Activated T-cell treated with anti-CD3 and anti-CD28 coated beads, Interleukin-2, amount 50 U/mL, for 4 hours (primary cell): ENCODE measurements at regions not wholly inside any gene's neighbourhood (a gene's known extent, or its start where the extent isn't known, plus 50 kb on each side); places are given as distances from the start of the nearest gene placed in this dataset.
A peak's percentile ranks its signal among the peaks of the same experiment; 100 is the strongest.

ENCODE experiments used
- ATAC-seq, 2 donors: fragments of 200-7000 bp; cut with Tn5 transposase; one replicate each; pipeline ENCODE4 v1.10.0; 2021
- DNase-seq: peaks from one replicate; pipeline ENCODE4 v3.0.0-alpha.2; 2020
- H3K27me3 Mint-ChIP-seq: one replicate; pipeline ENCODE4 v1.8.0; 2021; ENCODE audit warnings: low read depth, mixed read lengths
- H3K36me3 Mint-ChIP-seq: one replicate; pipeline ENCODE4 v1.8.0; 2022; ENCODE audit warnings: mixed read lengths; ENCODE audit not compliant: insufficient read depth
- H3K4me1 Mint-ChIP-seq: one replicate; pipeline ENCODE4 v1.8.0; 2021; ENCODE audit warnings: low read depth, mixed read lengths
- H3K4me3 Mint-ChIP-seq: one replicate; pipeline ENCODE4 v1.8.0; 2021; ENCODE audit warnings: mild to moderate bottlenecking, moderate library complexity, mixed read lengths
- H3K9me3 Mint-ChIP-seq: one replicate; pipeline ENCODE4 v1.8.0; 2021; ENCODE audit warnings: mixed read lengths

DNA sequence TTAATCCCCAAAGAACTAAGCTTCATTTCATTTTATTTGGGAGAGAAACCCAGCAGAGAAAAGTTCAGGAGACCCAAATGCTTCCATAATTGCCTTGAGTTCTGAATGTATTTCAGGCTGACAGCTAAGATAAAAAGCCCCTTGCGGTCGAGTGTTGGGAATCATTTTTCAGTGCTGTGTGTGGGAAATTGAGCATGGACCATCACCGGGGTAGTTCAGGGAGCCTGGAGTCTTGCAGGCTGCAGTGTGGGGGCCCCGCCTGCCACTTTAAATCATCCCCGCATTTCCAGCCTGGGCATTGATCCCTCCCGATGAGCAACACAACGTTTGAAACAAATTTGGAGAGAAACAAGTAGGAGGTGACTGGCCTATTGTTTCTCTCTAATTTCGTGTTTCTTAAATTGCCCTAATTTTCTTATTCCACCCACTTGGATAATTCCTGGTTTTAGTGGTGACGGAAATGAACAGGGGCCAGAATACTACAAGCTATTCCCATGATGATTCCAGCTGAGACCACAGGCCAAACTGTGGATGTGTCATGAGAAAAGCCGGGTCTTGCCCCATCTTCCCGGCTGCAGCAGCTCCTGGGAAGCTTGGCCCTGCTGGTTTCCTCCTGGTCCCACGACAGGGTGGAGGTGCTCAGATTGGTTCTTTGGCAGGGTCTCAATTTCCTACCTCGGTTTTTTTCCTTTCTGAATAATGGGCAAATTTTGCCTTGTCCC, 75.1 kb downstream of the FOXL1 start:
- no peak for ATAC-seq
- Mint-ChIP-seq H3K4me3 (no peak overlapping the region), H3K9me3 (no peaks in the 10 kb centered on the region), H3K27me3 (peaks cover 12% of the 10 kb centered on the region), H3K36me3 (no peaks in the 10 kb centered on the region), H3K4me1 (no peaks in the 10 kb centered on the region)
- DNase-seq, result no peak

DNA sequence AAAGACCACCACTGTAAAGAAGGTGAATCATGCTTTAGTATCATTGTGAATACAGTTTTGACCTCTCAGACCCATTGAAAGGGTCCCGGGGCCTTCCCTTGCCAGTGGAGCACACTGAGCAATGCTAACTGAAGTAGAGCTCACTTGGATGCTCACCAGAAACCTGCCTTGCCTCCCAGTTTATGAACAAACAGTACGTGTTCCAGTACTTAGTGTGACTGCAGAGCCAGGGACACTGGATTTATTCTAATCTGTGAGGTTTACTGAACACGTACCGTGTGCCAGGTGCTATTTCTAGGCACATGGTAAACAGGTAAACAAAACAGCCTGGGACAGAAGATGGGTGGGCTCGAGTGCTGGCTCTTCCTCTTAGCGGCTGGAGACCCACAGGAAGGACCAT, 79.6 kb downstream of the FOXL1 start:
- Mint-ChIP-seq H3K4me1 (peaks cover 1% of the 10 kb centered on the region), H3K27me3 (peaks cover 25% of the 10 kb centered on the region), H3K4me3 (no peak overlapping the region), H3K36me3 (no peaks in the 10 kb centered on the region), H3K9me3 (peaks cover 9% of the 10 kb centered on the region)
- DNase-seq, result no peak
- ATAC-seq, result no peak

DNA sequence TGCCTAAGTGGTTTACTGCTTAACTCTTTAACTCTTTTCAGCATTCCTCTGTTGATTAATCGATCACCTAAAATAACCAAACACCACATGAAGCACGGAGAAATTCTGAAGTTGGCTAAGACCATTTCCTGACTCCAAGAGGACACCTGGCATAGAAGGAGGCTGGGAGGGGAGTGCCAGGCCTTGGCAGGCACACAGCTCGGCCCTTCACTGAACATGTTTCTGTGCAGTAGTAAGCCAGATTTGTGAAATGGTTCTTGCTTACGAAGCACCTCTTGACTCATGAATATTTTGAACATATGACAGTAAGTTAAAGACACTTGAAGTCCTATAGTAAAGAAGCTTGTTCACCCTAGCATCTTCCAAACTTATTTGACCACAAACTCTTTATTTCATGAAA, 82.3 kb downstream of the FOXL1 start:
- Mint-ChIP-seq H3K36me3 (no peaks in the 10 kb centered on the region), H3K27me3 (peaks cover 29% of the 10 kb centered on the region), H3K4me1 (peaks cover 20% of the 10 kb centered on the region), H3K9me3 (peaks cover 15% of the 10 kb centered on the region), H3K4me3 (no peak overlapping the region)
- no peak for ATAC-seq
- DNase-seq, result no peak

DNA sequence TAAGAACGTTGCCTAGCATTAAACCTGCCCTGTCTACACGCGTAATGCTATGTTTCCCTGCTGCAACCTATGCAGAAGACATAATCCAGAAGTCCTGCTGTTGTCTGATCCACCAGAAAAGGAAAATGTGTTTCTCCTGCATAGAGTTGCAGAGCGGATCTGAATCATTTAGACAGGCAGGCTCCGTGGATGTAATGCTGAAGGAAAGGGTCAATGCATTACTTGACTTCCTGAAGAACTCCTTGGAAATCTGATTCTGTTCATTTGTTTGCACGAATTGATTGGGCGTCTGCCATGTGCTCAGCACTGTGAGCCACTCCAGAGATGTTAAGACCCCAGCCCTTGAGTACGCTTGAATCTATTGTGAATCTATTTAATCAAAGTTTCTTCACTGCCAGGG, 83.4 kb downstream of the FOXL1 start:
- DNase-seq (no peak), ATAC-seq (no peak)
- H3K9me3 Mint-ChIP-seq, result peaks cover 15% of the 10 kb centered on the region
- H3K36me3 Mint-ChIP-seq, result no peaks in the 10 kb centered on the region
- H3K27me3 Mint-ChIP-seq, result peaks cover 25% of the 10 kb centered on the region
- H3K4me1 Mint-ChIP-seq, result peaks cover 20% of the 10 kb centered on the region
- no peak overlapping the region for H3K4me3 Mint-ChIP-seq

GRCh38 chr16:86662195-86662594, 83.8 kb downstream of the FOXL1 start:
- Mint-ChIP-seq H3K9me3 (peaks cover 15% of the 10 kb centered on the region), H3K27me3 (peaks cover 23% of the 10 kb centered on the region), H3K4me3 (no peak overlapping the region), H3K36me3 (no peaks in the 10 kb centered on the region), H3K4me1 (peaks cover 20% of the 10 kb centered on the region)
- ATAC-seq (no peak), DNase-seq (no peak)

DNA sequence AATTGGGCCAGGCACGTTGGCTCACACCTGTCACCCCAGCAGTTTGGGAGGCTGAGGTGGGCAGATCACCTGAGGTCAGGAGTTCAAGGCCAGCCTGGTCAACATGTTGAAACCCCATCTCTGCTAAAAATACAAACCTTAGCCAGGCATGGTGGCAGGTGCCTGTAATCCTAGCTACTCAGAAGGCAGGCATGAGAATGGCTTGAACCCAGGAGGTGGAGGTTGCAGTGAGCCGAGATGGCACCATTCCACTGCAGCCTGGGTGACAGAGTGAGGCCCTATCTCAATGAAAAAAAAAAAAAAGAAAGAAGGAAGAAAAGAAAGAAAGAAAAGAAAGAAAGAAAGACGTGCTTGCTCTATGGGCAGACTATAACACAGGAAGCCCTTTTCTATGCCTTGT, 84.4 kb downstream of the FOXL1 start:
- DNase-seq (no peak), ATAC-seq (no peak)
- Mint-ChIP-seq H3K36me3 (no peaks in the 10 kb centered on the region), H3K27me3 (peaks cover 23% of the 10 kb centered on the region), H3K4me3 (no peak overlapping the region), H3K9me3 (peaks cover 15% of the 10 kb centered on the region), H3K4me1 (peaks cover 20% of the 10 kb centered on the region)

- Mint-ChIP-seq H3K27me3 (peaks cover 21% of the 10 kb centered on the region), H3K36me3 (no peaks in the 10 kb centered on the region), H3K9me3 (peaks cover 15% of the 10 kb centered on the region), H3K4me1 (peaks cover 20% of the 10 kb centered on the region), H3K4me3 (no peak overlapping the region)
- no peak for DNase-seq
- ATAC-seq, result peak in 1 of 2 donors; percentile 38
These were observed 85.6 kb downstream of the FOXL1 start for GRCh38 chr16:86663685-86664521.

DNA sequence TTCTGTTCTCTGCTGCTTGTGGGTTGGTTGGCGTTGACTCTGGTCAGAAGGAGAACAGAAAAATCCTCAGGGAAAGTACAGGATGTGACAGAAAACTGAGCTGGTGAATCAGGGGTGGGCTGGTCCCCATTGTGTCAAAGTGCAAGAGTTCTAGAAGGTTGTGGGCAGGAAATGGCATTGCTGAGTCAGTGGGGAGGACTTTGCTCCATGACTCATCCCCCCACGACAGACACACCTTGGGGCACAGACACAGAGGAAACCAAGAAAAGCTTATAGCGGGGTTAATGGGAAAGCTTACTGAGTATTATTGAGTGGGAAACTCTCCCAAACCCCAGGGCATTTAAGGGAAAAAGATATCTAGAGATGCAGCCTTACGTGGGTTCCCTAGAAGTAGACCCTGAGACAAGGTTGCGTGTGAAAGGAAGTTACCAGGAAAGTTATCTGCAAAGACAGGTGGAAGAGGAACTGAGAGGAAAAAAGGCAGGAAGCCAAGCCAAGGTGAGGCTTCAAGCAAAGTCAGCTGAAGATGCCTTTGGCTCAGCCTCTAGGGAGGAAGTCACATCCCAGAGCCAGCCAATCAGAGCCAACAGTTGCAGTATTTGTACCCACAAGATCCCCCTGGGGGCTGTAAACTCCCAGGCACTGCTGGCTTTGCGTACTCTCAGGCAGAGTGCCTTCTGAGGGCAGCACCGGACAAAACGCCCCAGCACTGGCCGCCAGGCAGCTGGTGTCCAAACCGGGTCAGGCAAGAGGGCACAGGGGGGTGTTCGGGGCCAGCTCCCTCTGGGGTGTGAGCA, 86.4 kb downstream of the FOXL1 start:
- Mint-ChIP-seq H3K27me3 (peaks cover 19% of the 10 kb centered on the region), H3K4me3 (peak overlapping the region; percentile 61), H3K4me1 (peaks cover 20% of the 10 kb centered on the region), H3K9me3 (peaks cover 8% of the 10 kb centered on the region), H3K36me3 (no peaks in the 10 kb centered on the region)
- no peak for DNase-seq
- ATAC-seq, result peak; percentile 89 to 96

- Mint-ChIP-seq H3K4me1 (peaks cover 20% of the 10 kb centered on the region), H3K27me3 (peaks cover 17% of the 10 kb centered on the region), H3K4me3 (no peak overlapping the region), H3K36me3 (no peaks in the 10 kb centered on the region), H3K9me3 (peaks cover 6% of the 10 kb centered on the region)
- DNase-seq, result no peak
- no peak for ATAC-seq
These were observed 86.9 kb downstream of the FOXL1 start for GRCh38 chr16:86665319-86665675.

DNA sequence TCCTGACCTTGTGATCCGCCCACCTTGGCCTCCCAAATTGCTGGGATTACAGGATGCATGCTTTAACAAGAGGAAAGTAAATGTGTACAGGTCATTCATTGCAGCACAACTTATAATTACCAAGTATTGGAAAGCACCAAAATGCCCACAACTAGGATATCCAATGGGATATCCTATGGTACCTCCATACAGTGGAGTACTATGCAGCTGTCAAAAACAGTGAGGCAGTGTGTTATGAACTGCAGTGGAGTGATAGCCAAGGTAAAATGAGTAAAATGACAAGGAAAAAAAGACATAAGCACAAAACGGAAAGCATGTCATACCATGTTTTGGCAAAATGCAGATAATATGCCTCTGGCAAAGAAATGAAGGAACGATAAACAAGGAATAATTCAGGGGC, 87.6 kb downstream of the FOXL1 start:
- peaks cover 6% of the 10 kb centered on the region for H3K9me3 Mint-ChIP-seq
- ATAC-seq (no peak), DNase-seq (no peak)
- H3K4me3 Mint-ChIP-seq, result no peak overlapping the region
- H3K27me3 Mint-ChIP-seq, result peaks cover 17% of the 10 kb centered on the region
- peaks cover 20% of the 10 kb centered on the region for H3K4me1 Mint-ChIP-seq
- H3K36me3 Mint-ChIP-seq, result no peaks in the 10 kb centered on the region

GRCh38 chr16:86667035-86667434, 88.7 kb downstream of the FOXL1 start:
- no peak overlapping the region for H3K4me3 Mint-ChIP-seq
- DNase-seq, result no peak

GRCh38 chr16:86668136-86668910, 90.0 kb downstream of the FOXL1 start:
- H3K4me1 Mint-ChIP-seq, result peaks cover 18% of the 10 kb centered on the region
- H3K36me3 Mint-ChIP-seq, result no peaks in the 10 kb centered on the region
- ATAC-seq (no peak), DNase-seq (no peak)
- peaks cover 6% of the 10 kb centered on the region for H3K9me3 Mint-ChIP-seq
- H3K27me3 Mint-ChIP-seq, result peaks cover 13% of the 10 kb centered on the region
- H3K4me3 Mint-ChIP-seq, result no peak overlapping the region

More at GRCh38 chr16:86667035-86667434, 88.7 kb downstream of the FOXL1 start:
- ATAC-seq, result no peak
- Mint-ChIP-seq H3K27me3 (peaks cover 15% of the 10 kb centered on the region), H3K9me3 (peaks cover 6% of the 10 kb centered on the region), H3K4me1 (peaks cover 20% of the 10 kb centered on the region), H3K36me3 (no peaks in the 10 kb centered on the region)

GRCh38 chr16:86669285-86669805, 91.0 kb downstream of the FOXL1 start:
- Mint-ChIP-seq H3K4me1 (peaks cover 10% of the 10 kb centered on the region), H3K36me3 (no peaks in the 10 kb centered on the region), H3K4me3 (no peak overlapping the region), H3K9me3 (peaks cover 5% of the 10 kb centered on the region), H3K27me3 (peaks cover 12% of the 10 kb centered on the region)
- ATAC-seq (no peak), DNase-seq (no peak)
